SK-N-SH (cell line): ENCODE measurements at regions not wholly inside any gene's neighbourhood (a gene's known extent, or its start where the extent isn't known, plus 50 kb on each side); places are given as distances from the start of the nearest gene placed in this dataset.

ENCODE experiments used
- CHD2 ChIP-seq: fragments of 150-350 bp; IDR thresholded peaks from 2 replicates; pipeline ENCODE4 v1.6.1; 2018; ENCODE audit warnings: low read length; ENCODE audit not compliant: partially characterized antibody
- EP300 ChIP-seq, 2 experiments: IDR thresholded peaks; 2 replicates each; pipeline versions ENCODE4 v1.4.0 to v1.6.1; 2012; ENCODE audit warnings: borderline replicate concordance in 1 of 2, low read depth in 1 of 2, low read length in 1 of 2
- EZH2phosphoT487 ChIP-seq: fragments of 200-600 bp; sonication (generic); IDR thresholded peaks from 2 replicates; pipeline ENCODE4 v1.6.1; 2017; ENCODE audit warnings: low read depth, mixed run types, mild to moderate bottlenecking, antibody characterized with exemption, moderate library complexity, borderline replicate concordance
- JUND ChIP-seq: IDR thresholded peaks from 2 replicates; pipeline ENCODE4 v1.4.0; 2012
- POLR2AphosphoS5 ChIP-seq: IDR thresholded peaks from 2 replicates; pipeline ENCODE4 v1.6.1; 2012; ENCODE audit warnings: low read depth, low read length
- RAD21 ChIP-seq: IDR thresholded peaks from 2 replicates; pipeline ENCODE4 v1.6.1; 2012; ENCODE audit warnings: mild to moderate bottlenecking, low read length
- RFX5 ChIP-seq: IDR thresholded peaks from 2 replicates; pipeline ENCODE4 v1.6.1; 2012; ENCODE audit warnings: mild to moderate bottlenecking, improper control_type of control experiment, low read length
- TAF1 ChIP-seq: IDR thresholded peaks from 2 replicates; pipeline ENCODE4 v1.6.1; 2012; ENCODE audit warnings: low read depth, mild to moderate bottlenecking, low read length, moderate library complexity, borderline replicate concordance
- TF ChIP-seq, protein P1 (sequence below): fragments of 200-600 bp; sonication (generic); IDR thresholded peaks from 2 replicates; pipeline ENCODE4 v1.6.1; 2017; ENCODE audit warnings: antibody characterized with exemption, mild to moderate bottlenecking, moderate library complexity
- TF ChIP-seq, protein P2 (sequence below): fragments of 150-350 bp; IDR thresholded peaks from 2 replicates; pipeline ENCODE4 v1.6.1; 2017; ENCODE audit warnings: antibody characterized with exemption, low read length, low read depth, borderline replicate concordance
- TF ChIP-seq, protein P3 (sequence below): IDR thresholded peaks from 2 replicates; pipeline ENCODE4 v1.4.0; 2012; ENCODE audit warnings: low read depth
- TF ChIP-seq, protein P4 (sequence below): IDR thresholded peaks from 2 replicates; pipeline ENCODE4 v1.4.0; 2012; ENCODE audit warnings: low read depth, borderline replicate concordance

DNA sequence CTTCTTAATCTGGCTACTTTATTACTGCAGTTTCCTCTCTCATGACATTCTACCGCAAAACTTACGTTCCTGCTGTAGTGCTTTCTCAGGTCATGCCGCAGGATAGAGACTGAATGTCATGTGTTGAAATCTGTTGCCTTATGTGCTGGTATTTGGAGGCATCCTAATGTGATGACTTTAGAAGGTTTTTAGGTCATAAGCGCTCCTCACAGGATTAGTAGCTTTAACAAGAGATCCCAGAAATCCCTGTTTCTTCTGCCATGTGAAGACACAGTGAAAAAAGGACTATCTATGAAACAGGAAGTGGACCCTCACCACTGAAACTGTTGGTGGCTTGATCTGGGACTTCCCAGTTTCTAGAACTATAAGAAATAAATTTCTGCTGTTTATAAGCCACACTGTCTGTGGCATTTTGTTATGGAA, 209.3 kb downstream of the LACC1 start:
- TF ChIP-seq, protein P1, sequence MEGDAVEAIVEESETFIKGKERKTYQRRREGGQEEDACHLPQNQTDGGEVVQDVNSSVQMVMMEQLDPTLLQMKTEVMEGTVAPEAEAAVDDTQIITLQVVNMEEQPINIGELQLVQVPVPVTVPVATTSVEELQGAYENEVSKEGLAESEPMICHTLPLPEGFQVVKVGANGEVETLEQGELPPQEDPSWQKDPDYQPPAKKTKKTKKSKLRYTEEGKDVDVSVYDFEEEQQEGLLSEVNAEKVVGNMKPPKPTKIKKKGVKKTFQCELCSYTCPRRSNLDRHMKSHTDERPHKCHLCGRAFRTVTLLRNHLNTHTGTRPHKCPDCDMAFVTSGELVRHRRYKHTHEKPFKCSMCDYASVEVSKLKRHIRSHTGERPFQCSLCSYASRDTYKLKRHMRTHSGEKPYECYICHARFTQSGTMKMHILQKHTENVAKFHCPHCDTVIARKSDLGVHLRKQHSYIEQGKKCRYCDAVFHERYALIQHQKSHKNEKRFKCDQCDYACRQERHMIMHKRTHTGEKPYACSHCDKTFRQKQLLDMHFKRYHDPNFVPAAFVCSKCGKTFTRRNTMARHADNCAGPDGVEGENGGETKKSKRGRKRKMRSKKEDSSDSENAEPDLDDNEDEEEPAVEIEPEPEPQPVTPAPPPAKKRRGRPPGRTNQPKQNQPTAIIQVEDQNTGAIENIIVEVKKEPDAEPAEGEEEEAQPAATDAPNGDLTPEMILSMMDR, result no peak
- TF ChIP-seq TAF1 (no peak), EZH2phosphoT487 (no peak), CHD2 (no peak), POLR2AphosphoS5 (no peak), JUND (no peak), RFX5 (no peak), RAD21 (no peak), EP300 (IDR thresholded peaks at IDR 0.05; ENCODE audit: borderline replicate concordance in 1 of 2, low read depth in 1 of 2, low read length in 1 of 2) (no peak)
- TF ChIP-seq, protein P2, sequence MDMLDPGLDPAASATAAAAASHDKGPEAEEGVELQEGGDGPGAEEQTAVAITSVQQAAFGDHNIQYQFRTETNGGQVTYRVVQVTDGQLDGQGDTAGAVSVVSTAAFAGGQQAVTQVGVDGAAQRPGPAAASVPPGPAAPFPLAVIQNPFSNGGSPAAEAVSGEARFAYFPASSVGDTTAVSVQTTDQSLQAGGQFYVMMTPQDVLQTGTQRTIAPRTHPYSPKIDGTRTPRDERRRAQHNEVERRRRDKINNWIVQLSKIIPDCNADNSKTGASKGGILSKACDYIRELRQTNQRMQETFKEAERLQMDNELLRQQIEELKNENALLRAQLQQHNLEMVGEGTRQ, result no peak
- TF ChIP-seq, protein P3, sequence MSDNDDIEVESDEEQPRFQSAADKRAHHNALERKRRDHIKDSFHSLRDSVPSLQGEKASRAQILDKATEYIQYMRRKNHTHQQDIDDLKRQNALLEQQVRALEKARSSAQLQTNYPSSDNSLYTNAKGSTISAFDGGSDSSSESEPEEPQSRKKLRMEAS, result no peak
- TF ChIP-seq, protein P4, sequence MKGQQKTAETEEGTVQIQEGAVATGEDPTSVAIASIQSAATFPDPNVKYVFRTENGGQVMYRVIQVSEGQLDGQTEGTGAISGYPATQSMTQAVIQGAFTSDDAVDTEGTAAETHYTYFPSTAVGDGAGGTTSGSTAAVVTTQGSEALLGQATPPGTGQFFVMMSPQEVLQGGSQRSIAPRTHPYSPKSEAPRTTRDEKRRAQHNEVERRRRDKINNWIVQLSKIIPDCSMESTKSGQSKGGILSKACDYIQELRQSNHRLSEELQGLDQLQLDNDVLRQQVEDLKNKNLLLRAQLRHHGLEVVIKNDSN, result no peak
